Activated naive CD4-positive, alpha-beta T cell treated with anti-CD3 and anti-CD28 coated beads for 36 hours (primary cell): ENCODE measurements at regions not wholly inside any gene's neighbourhood (a gene's known extent, or its start where the extent isn't known, plus 50 kb on each side); places are given as distances from the start of the nearest gene placed in this dataset.

Source experiments
- CTCF ChIA-PET: fragments of 350-600 bp; sonication (Branson Sonifier 250); formaldehyde crosslinking; loops from one replicate; lab custom pipeline; 2021; ENCODE audit warnings: antibody characterized with exemption; lab: Charles Lee
- DNase-seq: peaks from one replicate; pipeline ENCODE4 v3.0.0-alpha.2; 2020
- H3K27ac Mint-ChIP-seq: one replicate; pipeline ENCODE4 v1.8.0; 2021; ENCODE audit warnings: mild to moderate bottlenecking, mixed read lengths
- H3K27me3 Mint-ChIP-seq: one replicate; pipeline ENCODE4 v1.8.0; 2021; ENCODE audit warnings: low read depth, mixed read lengths
- H3K36me3 Mint-ChIP-seq: one replicate; pipeline ENCODE4 v1.8.0; 2021; ENCODE audit warnings: low read depth, mixed read lengths
- H3K4me1 Mint-ChIP-seq: one replicate; pipeline ENCODE4 v1.8.0; 2021; ENCODE audit warnings: low read depth, mixed read lengths
- H3K4me3 Mint-ChIP-seq: one replicate; pipeline ENCODE4 v1.8.0; 2021; ENCODE audit warnings: mild to moderate bottlenecking, moderate library complexity, mixed read lengths
- H3K9me3 Mint-ChIP-seq: one replicate; pipeline ENCODE4 v1.8.0; 2021; ENCODE audit warnings: mixed read lengths
- intact Hi-C: fragments of 100-400 bp; cut with micrococcal nuclease; formaldehyde crosslinking; loops from one replicate; pipeline ENCODE4 v1.15.1; 2023

DNA sequence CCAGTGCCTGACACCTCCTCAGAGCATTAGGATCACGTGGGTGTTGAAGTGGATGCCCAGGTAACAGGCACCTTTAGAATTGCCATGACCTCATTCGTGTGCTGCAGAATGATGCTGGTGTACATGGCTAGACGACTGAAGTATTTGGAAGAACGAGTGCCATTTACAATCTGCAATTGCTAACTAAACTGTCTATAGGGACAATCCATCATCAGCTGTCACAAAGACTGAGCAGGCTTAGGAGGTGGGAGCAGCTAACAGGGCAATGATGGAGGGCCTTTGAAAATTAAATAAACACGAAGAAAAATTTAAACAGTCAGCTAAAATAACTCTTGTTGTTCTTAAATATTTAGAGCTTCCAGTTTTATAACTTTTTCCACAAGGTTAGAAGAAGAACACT, 375.8 kb downstream of the GADD45G start:
- no peak for DNase-seq
- H3K27me3 Mint-ChIP-seq = peaks cover 24% of the 10 kb centered on the region
- no peak overlapping the region for H3K27ac Mint-ChIP-seq
- H3K4me3 Mint-ChIP-seq = no peak overlapping the region
- no peaks in the 10 kb centered on the region for H3K9me3 Mint-ChIP-seq
- intact Hi-C loops = loop anchor here (5.0 to 10.0 kb wide), 6 partner anchors 58 to 666 kb away; partner anchors contain the start of genes CKS2 and SECISBP2
- H3K4me1 Mint-ChIP-seq = peaks cover 33% of the 10 kb centered on the region
- no peaks in the 10 kb centered on the region for H3K36me3 Mint-ChIP-seq
- CTCF ChIA-PET = no interaction called here

DNA sequence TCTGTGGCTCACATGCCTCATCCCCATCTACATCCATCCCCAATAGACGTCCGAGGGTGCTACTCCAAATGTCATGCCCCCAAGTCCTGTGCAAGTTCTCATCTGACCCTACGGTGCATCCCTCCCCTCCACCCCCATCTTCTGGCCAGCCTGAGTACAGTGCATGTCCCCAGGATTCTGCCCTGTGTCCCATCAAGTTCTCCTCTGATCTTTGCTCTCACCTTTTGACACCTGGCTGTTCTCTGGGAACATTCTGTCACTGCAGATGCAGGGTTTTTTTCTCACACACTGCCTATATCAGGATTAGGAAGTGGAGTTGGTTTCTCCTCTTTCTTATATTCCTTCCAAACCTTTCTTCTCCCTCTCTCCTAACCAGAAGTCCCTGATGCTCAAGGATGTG, 377.2 kb downstream of the GADD45G start:
- Mint-ChIP-seq H3K36me3 (no peaks in the 10 kb centered on the region), H3K27ac (no peak overlapping the region), H3K4me3 (no peak overlapping the region), H3K27me3 (peaks cover 24% of the 10 kb centered on the region), H3K9me3 (no peaks in the 10 kb centered on the region), H3K4me1 (peaks cover 39% of the 10 kb centered on the region)
- CTCF ChIA-PET = interaction anchor here (0.6 kb wide), 1 partner anchor 69 kb away, joined by 4 read pairs; no protein-coding TSS in a partner anchor
- intact Hi-C loops = loop anchor here (5.0 to 10.0 kb wide), 6 partner anchors 60 to 667 kb away; partner anchors contain the start of genes CKS2 and SECISBP2
- DNase-seq = no peak

- intact Hi-C loops = loop anchor here (1.0 to 10.0 kb wide), 7 partner anchors 14 to 669 kb away; partner anchors contain the start of genes CKS2 and SECISBP2
- CTCF ChIA-PET = interaction anchor here (0.8 to 1.3 kb wide), 3 partner anchors 15 to 371 kb away, joined by 3 to 5 read pairs (median 4); no protein-coding TSS in a partner anchor
- H3K9me3 Mint-ChIP-seq = no peaks in the 10 kb centered on the region
- H3K27ac Mint-ChIP-seq = peak overlapping the region; percentile 88
- H3K4me1 Mint-ChIP-seq = peaks cover 45% of the 10 kb centered on the region
- H3K27me3 Mint-ChIP-seq = peaks cover 18% of the 10 kb centered on the region
- no peaks in the 10 kb centered on the region for H3K36me3 Mint-ChIP-seq
- peak overlapping the region; percentile 44 for H3K4me3 Mint-ChIP-seq
- DNase-seq = peak; percentile 32
Observed at GRCh38 chr9:89983411-89983810, 378.6 kb downstream of the GADD45G start.

DNA sequence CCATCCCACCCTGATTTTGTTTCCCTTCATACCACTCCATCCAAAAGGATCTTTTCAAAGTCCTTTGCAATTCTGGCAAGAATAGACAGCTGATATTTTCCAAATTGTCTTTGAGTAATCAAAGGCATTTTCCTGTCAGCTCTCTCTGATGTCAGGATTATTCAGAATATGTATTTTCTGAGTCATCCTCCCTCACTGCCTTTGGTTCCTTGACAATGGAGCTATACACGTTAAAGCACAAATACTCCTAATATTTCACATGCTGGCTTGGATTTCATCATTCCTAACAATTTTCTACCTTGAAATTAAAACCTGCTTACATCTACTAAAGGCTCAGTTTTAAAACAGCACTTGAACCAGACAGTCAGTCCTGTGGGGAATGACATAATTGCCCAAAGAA, 379.4 kb downstream of the GADD45G start:
- intact Hi-C loops = loop anchor here (1.0 to 10.0 kb wide), 9 partner anchors 15 to 669 kb away; partner anchors contain the start of genes CKS2 and SECISBP2
- peaks cover 17% of the 10 kb centered on the region for H3K27me3 Mint-ChIP-seq
- H3K9me3 Mint-ChIP-seq = no peaks in the 10 kb centered on the region
- peaks cover 49% of the 10 kb centered on the region for H3K4me1 Mint-ChIP-seq
- H3K4me3 Mint-ChIP-seq = peak overlapping the region; percentile 33
- CTCF ChIA-PET = interaction anchor here (0.6 to 1.4 kb wide), 4 partner anchors 15 to 358 kb away, joined by 3 to 5 read pairs (median 4); no protein-coding TSS in a partner anchor
- peak overlapping the region; percentile 88 for H3K27ac Mint-ChIP-seq
- DNase-seq = no peak
- no peaks in the 10 kb centered on the region for H3K36me3 Mint-ChIP-seq

- Mint-ChIP-seq H3K4me3 (no peak overlapping the region), H3K27me3 (peaks cover 15% of the 10 kb centered on the region), H3K36me3 (no peaks in the 10 kb centered on the region), H3K4me1 (peaks cover 49% of the 10 kb centered on the region), H3K9me3 (no peaks in the 10 kb centered on the region), H3K27ac (peak overlapping the region; percentile 24)
- intact Hi-C loops = loop anchor here (2.0 to 10.0 kb wide), 2 partner anchors 284 to 670 kb away; partner anchors contain the start of genes CKS2 and SECISBP2
- DNase-seq = no peak
- CTCF ChIA-PET = interaction anchor here (1.4 kb wide), 1 partner anchor 62 kb away, joined by 3 read pairs; no protein-coding TSS in a partner anchor
Observed at GRCh38 chr9:89985068-89985467, 380.3 kb downstream of the GADD45G start.

DNA sequence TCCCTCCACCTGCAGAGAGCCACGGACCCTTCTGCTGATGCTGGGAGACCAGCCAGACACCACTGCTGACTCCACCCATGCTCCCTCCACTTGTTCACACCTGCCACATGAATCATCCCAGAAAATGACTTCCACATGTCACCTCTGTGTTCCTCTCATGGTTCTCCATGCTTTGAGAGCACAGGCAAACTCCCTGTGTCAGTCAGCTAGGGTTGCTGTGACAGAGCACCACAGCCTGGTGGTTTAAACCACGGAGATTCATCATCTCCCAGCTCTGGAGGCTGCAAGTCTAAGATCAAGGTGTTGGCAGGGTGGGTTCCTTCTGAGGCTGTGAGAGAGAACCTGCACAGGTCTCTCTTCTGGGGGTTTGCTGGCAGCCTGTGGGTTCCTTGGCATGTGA, 381.4 kb downstream of the GADD45G start:
- Mint-ChIP-seq H3K27me3 (peaks cover 7% of the 10 kb centered on the region), H3K9me3 (no peaks in the 10 kb centered on the region), H3K4me1 (peaks cover 49% of the 10 kb centered on the region), H3K27ac (no peak overlapping the region), H3K4me3 (no peak overlapping the region), H3K36me3 (no peaks in the 10 kb centered on the region)
- CTCF ChIA-PET = no interaction called here
- DNase-seq = peak; percentile 57
- intact Hi-C loops = loop anchor here (10.0 kb wide), 1 partner anchor 671 kb away; the partner anchor contains the start of genes CKS2 and SECISBP2

GRCh38 chr9:89988458-89988857, 383.6 kb downstream of the GADD45G start:
- H3K36me3 Mint-ChIP-seq = no peaks in the 10 kb centered on the region
- CTCF ChIA-PET = no interaction called here
- H3K4me3 Mint-ChIP-seq = no peak overlapping the region
- H3K27me3 Mint-ChIP-seq = no peaks in the 10 kb centered on the region
- intact Hi-C loops = loop anchor here (10.0 kb wide), 1 partner anchor 674 kb away; the partner anchor contains the start of genes CKS2 and SECISBP2
- H3K27ac Mint-ChIP-seq = no peak overlapping the region
- H3K9me3 Mint-ChIP-seq = no peaks in the 10 kb centered on the region
- H3K4me1 Mint-ChIP-seq = peaks cover 37% of the 10 kb centered on the region
- DNase-seq = no peak

- DNase-seq = no peak
- Mint-ChIP-seq H3K36me3 (no peaks in the 10 kb centered on the region), H3K4me1 (peaks cover 11% of the 10 kb centered on the region), H3K9me3 (no peaks in the 10 kb centered on the region), H3K27me3 (no peaks in the 10 kb centered on the region), H3K27ac (no peak overlapping the region), H3K4me3 (no peak overlapping the region)
- intact Hi-C loops = no loop called here
- CTCF ChIA-PET = no interaction called here
Observed at GRCh38 chr9:89991204-89991790, 386.5 kb downstream of the GADD45G start.

GRCh38 chr9:89992326-89993198, 387.8 kb downstream of the GADD45G start:
- H3K27me3 Mint-ChIP-seq = no peaks in the 10 kb centered on the region
- no peaks in the 10 kb centered on the region for H3K9me3 Mint-ChIP-seq
- intact Hi-C loops = no loop called here
- H3K27ac Mint-ChIP-seq = no peak overlapping the region
- no peak overlapping the region for H3K4me3 Mint-ChIP-seq
- CTCF ChIA-PET = interaction anchor here (1.2 kb wide), 1 partner anchor 11 kb away, joined by 3 read pairs; no protein-coding TSS in a partner anchor
- no peak for DNase-seq
- H3K36me3 Mint-ChIP-seq = no peaks in the 10 kb centered on the region
- H3K4me1 Mint-ChIP-seq = peaks cover 10% of the 10 kb centered on the region

- no peak for DNase-seq
- CTCF ChIA-PET = no interaction called here
- H3K27me3 Mint-ChIP-seq = no peaks in the 10 kb centered on the region
Observed at GRCh38 chr9:89993678-89994630, 389.1 kb downstream of the GADD45G start.

GRCh38 chr9:89994988-89995613, 390.3 kb downstream of the GADD45G start:
- CTCF ChIA-PET = no interaction called here
- no peak overlapping the region for H3K27ac Mint-ChIP-seq

More at GRCh38 chr9:89993678-89994630, 389.1 kb downstream of the GADD45G start:
- Mint-ChIP-seq H3K4me3 (no peak overlapping the region), H3K4me1 (peaks cover 4% of the 10 kb centered on the region), H3K27ac (no peak overlapping the region), H3K9me3 (no peaks in the 10 kb centered on the region), H3K36me3 (no peaks in the 10 kb centered on the region)
- intact Hi-C loops = no loop called here

More at GRCh38 chr9:89994988-89995613, 390.3 kb downstream of the GADD45G start:
- DNase-seq = no peak
- H3K36me3 Mint-ChIP-seq = no peaks in the 10 kb centered on the region
- H3K4me3 Mint-ChIP-seq = no peak overlapping the region
- intact Hi-C loops = no loop called here
- H3K27me3 Mint-ChIP-seq = no peaks in the 10 kb centered on the region
- H3K9me3 Mint-ChIP-seq = no peaks in the 10 kb centered on the region
- peaks cover 15% of the 10 kb centered on the region for H3K4me1 Mint-ChIP-seq
